GM12892 (cell line): ENCODE measurements at regions not wholly inside any gene's neighbourhood (a gene's known extent, or its start where the extent isn't known, plus 50 kb on each side); places are given as distances from the start of the nearest gene placed in this dataset.

Source experiments
- DNase-seq: peaks from one replicate; pipeline ENCODE4 v3.0.0; 2011; ENCODE audit not compliant: insufficient read length
- FAIRE-seq: peaks from 2 replicates; lab custom pipeline; 2011; peaks lifted over from hg19 to GRCh38; lab: Jason Lieb, UNC
- POLR2A ChIP-seq: IDR thresholded peaks from 2 replicates; pipeline ENCODE4 v1.6.1; 2011; ENCODE audit warnings: low read depth, low read length, control low read depth
- POLR2AphosphoS5 ChIP-seq: IDR thresholded peaks from 2 replicates; pipeline ENCODE4 v1.6.1; 2011; ENCODE audit warnings: low read depth, low read length, control low read depth
- TAF1 ChIP-seq: IDR thresholded peaks from 2 replicates; pipeline ENCODE4 v1.6.1; 2011; ENCODE audit warnings: low read depth, mild to moderate bottlenecking, control low read depth, low read length, borderline replicate concordance

- DNase-seq = no peak
- no peak for TF ChIP-seq POLR2A
- TF ChIP-seq TAF1 = no peak
- TF ChIP-seq POLR2AphosphoS5 = no peak
- FAIRE-seq = no peak
These were observed 937.9 kb upstream of the LRRTM1 start for GRCh38 chr2:81242501-81242900.

DNA sequence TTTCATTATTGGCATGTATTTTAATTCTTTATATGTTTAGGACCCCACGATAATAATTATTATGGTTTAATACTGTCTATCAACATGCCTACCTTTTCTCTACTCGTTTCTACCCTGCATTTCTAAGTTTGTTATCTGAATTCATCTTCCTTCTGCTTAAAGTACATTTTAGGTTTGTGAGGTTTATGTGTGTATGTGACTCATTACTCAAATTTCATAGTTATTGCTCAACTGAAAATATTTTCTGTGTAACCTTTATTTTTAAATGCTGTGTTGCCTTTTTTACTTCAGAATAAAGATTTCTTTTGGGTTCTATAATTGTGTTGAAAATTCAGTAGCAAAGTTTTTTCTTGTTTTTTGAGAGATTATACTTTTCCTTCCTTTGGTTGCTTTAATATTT lies 933.9 kb upstream of the LRRTM1 start:
- DNase-seq (no peak), FAIRE-seq (no peak)

GRCh38 chr2:81235601-81236000 lies 931.0 kb upstream of the LRRTM1 start:
- FAIRE-seq (no peak), DNase-seq (no peak)
- TF ChIP-seq POLR2AphosphoS5 = no peak
- no peak for TF ChIP-seq POLR2A
- TF ChIP-seq TAF1 = no peak

More for the DNA sequence above, 933.9 kb upstream of the LRRTM1 start:
- no peak for TF ChIP-seq POLR2AphosphoS5
- no peak for TF ChIP-seq POLR2A
- no peak for TF ChIP-seq TAF1

GRCh38 chr2:81234711-81235110 lies 930.2 kb upstream of the LRRTM1 start:
- FAIRE-seq = no peak
- no peak for TF ChIP-seq POLR2A
- TF ChIP-seq TAF1 = no peak
- no peak for TF ChIP-seq POLR2AphosphoS5
- no peak for DNase-seq

DNA sequence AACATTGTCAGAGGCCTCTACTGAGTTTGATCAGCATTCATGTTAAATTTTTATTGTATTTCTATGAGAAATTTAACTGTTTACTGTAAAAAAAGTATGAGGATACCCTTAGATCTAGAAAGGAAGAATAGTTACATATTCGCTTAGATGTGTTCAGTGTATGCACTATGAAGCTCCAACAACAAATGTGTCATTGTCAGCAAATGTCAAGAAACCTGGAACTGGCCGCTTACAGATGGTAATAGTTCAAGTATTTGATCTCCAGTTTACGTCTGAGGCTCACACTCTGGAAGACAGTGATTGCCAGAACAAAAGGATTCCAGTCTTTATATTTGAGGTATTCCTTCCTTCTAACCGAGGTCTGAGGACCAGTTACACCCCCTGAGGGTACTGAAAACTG lies 921.2 kb upstream of the LRRTM1 start:
- DNase-seq = no peak
- FAIRE-seq = no peak
- TF ChIP-seq POLR2A (no peak), POLR2AphosphoS5 (no peak), TAF1 (no peak)

DNA sequence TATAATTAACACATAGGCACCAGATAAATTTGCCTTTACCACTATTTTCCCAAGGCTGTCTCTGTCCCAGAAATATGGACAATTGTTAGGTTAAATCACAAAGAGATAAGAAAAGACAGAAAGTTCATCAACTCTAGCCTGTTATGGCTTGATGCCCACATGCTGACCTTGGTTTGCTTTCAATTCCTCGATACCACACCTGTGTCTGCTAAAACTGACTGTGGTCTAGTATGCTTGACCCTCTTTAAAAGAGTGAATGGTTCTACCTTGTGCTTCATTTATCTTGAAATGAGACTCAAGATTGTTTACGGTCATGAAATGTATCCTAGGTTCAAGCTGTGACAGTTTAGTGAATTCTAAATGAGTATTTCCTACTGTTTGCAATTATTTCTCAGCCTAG lies 909.0 kb upstream of the LRRTM1 start:
- no peak for FAIRE-seq
- no peak for TF ChIP-seq POLR2AphosphoS5
- TF ChIP-seq POLR2A = no peak
- TF ChIP-seq TAF1 = no peak
- DNase-seq = no peak

DNA sequence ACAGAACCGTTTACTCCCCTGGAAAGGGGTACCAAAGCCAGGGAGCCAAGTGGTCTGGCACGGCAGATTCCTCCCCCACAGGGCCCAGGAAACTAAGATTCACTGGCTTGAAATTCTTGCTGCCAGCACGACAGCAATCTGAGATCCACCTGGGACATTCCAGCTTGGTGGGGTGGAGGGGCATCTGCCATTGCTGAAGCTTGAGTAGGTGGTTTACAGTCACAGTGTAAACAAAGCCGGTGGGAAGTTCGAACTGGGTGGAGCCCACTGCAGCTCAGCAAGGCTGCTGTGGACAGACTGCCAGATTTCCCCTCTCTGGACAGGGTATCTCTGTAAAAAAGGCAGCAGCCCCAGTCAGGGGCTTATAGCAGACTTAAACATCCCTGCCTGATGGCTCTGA lies 901.7 kb upstream of the LRRTM1 start:
- FAIRE-seq (no peak), DNase-seq (no peak)
- TF ChIP-seq TAF1 (no peak), POLR2AphosphoS5 (no peak), POLR2A (no peak)

DNA sequence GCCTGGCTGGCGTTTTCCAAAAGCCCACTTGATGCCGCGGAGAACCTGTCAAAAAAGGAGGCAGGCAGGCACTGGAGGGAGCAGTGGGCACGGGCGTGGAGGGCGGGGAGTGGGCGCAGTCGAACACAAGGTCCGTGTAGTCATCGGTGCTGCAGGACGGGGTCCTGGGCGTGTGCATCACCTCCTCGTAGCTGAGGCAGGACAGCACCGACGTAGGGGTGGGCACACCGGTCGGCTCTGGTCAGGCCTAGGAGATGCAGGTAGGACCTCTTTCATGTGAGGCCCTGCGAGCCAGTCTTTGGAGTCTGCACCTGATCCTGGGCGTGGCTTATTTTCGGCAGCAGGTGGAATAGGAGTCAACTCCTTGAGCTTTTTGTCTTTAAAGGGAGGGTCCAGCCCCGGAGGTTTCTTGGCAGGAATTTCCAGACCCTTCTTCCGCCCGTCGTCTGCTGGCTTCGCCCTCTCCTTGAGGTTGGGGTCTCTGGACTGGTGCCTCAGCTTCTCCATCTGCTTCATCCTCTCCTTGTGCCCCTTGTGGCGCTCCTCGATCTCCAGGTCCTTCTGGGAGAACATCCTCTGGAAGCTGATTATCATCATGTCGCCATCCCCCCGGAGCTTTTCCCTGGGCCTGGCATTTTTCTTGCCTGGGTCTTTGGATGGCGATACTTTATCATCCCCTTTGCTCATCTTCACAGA lies 892.5 kb upstream of the LRRTM1 start:
- FAIRE-seq = no peak
- TF ChIP-seq POLR2AphosphoS5 (no peak), POLR2A (no peak), TAF1 (no peak)
- DNase-seq = no peak

- FAIRE-seq (no peak), DNase-seq (no peak)
- TF ChIP-seq POLR2A (no peak), TAF1 (no peak), POLR2AphosphoS5 (no peak)
These were observed 891.9 kb upstream of the LRRTM1 start for GRCh38 chr2:81196383-81196851.

GRCh38 chr2:81195774-81196382 lies 891.3 kb upstream of the LRRTM1 start:
- no peak for DNase-seq
- TF ChIP-seq TAF1 = no peak
- no peak for TF ChIP-seq POLR2A
- TF ChIP-seq POLR2AphosphoS5 = no peak
- FAIRE-seq = no peak

DNA sequence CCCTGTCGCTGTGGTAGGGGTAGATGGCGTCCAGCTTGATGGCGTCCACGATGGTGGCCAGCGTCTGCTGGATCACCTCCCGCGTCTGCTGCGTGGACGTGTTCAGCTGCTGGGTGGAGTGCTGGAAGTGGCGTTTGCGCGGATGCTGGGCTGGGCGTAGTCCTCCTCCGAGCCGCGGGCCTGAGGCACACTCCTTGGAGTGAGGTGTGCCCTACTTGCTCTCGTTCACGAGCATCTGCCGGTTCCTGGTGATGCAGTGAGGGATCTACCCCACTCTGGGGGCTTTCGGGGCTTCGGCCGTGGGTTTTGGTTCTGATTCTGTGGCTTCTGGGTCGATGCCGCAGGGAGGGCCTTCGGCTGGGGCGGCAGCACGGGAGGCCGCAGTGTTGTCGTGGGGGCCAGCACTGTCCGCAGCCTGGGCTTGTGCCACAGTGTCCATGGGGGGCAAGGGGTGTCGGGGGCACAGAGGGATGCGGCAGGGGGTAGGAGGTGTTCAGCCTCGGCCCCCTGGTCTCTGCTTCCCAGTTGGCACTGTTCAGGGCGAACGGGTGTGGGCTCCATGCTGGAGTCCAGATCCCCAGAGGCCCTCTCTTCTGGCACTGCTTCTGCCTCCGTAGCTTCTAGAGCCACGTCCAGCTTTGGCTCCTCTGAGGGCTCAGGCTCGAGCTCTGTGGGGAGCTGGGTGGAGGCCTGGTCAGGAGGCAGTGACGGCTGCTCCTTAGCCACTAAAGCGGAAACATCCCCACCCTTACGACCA lies 890.6 kb upstream of the LRRTM1 start:
- DNase-seq (no peak), FAIRE-seq (no peak)
- no peak for TF ChIP-seq POLR2AphosphoS5
- no peak for TF ChIP-seq POLR2A
- no peak for TF ChIP-seq TAF1

- DNase-seq (no peak), FAIRE-seq (no peak)
- TF ChIP-seq TAF1 (no peak), POLR2A (no peak), POLR2AphosphoS5 (no peak)
These were observed 890.0 kb upstream of the LRRTM1 start for GRCh38 chr2:81194581-81194980.
